ENCODE measurements at regions not wholly inside any gene's neighbourhood (a gene's known extent, or its start where the extent isn't known, plus 50 kb on each side); places are given as distances from the start of the nearest gene placed in this dataset.
"Not testable (repeated sequence)": the region's sequence is repeated elsewhere in the genome, so short reads cannot be mapped to it uniquely, and the experiment has no call there.

- DNase-seq (ENCODE audit: low read depth): no peak
- H3K4me3 ChIP-seq (ENCODE audit: low read depth, low read length): no peak overlapping the region
- no peak for TF ChIP-seq CTCF (IDR thresholded peaks at IDR 0.05; ENCODE audit: low read depth, low read length)
- no peak for TF ChIP-seq MYC (IDR thresholded peaks at IDR 0.05; ENCODE audit: low read depth, low read length)
- no peak for TF ChIP-seq POLR2A (IDR thresholded peaks at IDR 0.05; ENCODE audit: extremely low read depth, insufficient read length)
- no peak for TF ChIP-seq MAX (IDR thresholded peaks at IDR 0.05; ENCODE audit: low read depth, low read length)
These were observed 59.8 kb upstream of the WDR11 start for GRCh38 chr10:120791316-120791715.

- no peak for DNase-seq (ENCODE audit: low read depth)
- no peak for TF ChIP-seq POLR2A (IDR thresholded peaks at IDR 0.05; ENCODE audit: extremely low read depth, insufficient read length)
- TF ChIP-seq MAX (IDR thresholded peaks at IDR 0.05; ENCODE audit: low read depth, low read length): no peak
- TF ChIP-seq MYC (IDR thresholded peaks at IDR 0.05; ENCODE audit: low read depth, low read length): no peak
- no peak for TF ChIP-seq CTCF (IDR thresholded peaks at IDR 0.05; ENCODE audit: low read depth, low read length)
These were observed 58.1 kb upstream of the WDR11 start for GRCh38 chr10:120793088-120793487.

GRCh38 chr10:120794390-120794789 lies 56.8 kb upstream of the WDR11 start:
- no peak for DNase-seq (ENCODE audit: low read depth)
- H3K4me3 ChIP-seq (ENCODE audit: low read depth, low read length): no peak overlapping the region
- TF ChIP-seq CTCF (IDR thresholded peaks at IDR 0.05; ENCODE audit: low read depth, low read length) (no peak), MAX (IDR thresholded peaks at IDR 0.05; ENCODE audit: low read depth, low read length) (no peak), MYC (IDR thresholded peaks at IDR 0.05; ENCODE audit: low read depth, low read length) (no peak), POLR2A (IDR thresholded peaks at IDR 0.05; ENCODE audit: extremely low read depth, insufficient read length) (no peak)

More at GRCh38 chr10:120793088-120793487, 58.1 kb upstream of the WDR11 start:
- no peak overlapping the region for H3K4me3 ChIP-seq (ENCODE audit: low read depth, low read length)

GRCh38 chr10:120798276-120798675 lies 52.9 kb upstream of the WDR11 start:
- H3K4me3 ChIP-seq (ENCODE audit: low read depth, low read length); DNase-seq (ENCODE audit: low read depth): not testable (repeated sequence)

- TF ChIP-seq MYC (IDR thresholded peaks at IDR 0.05; ENCODE audit: low read depth, low read length) (no peak), POLR2A (IDR thresholded peaks at IDR 0.05; ENCODE audit: extremely low read depth, insufficient read length) (no peak), MAX (IDR thresholded peaks at IDR 0.05; ENCODE audit: low read depth, low read length) (no peak), CTCF (IDR thresholded peaks at IDR 0.05; ENCODE audit: low read depth, low read length) (no peak)
- no peak overlapping the region for H3K4me3 ChIP-seq (ENCODE audit: low read depth, low read length)
- DNase-seq (ENCODE audit: low read depth): no peak
These were observed 51.3 kb upstream of the WDR11 start for GRCh38 chr10:120799849-120800248.

- no peak for DNase-seq (ENCODE audit: low read depth)
- no peak overlapping the region for H3K4me3 ChIP-seq (ENCODE audit: low read depth, low read length)
- TF ChIP-seq POLR2A (IDR thresholded peaks at IDR 0.05; ENCODE audit: extremely low read depth, insufficient read length) (no peak), CTCF (IDR thresholded peaks at IDR 0.05; ENCODE audit: low read depth, low read length) (no peak), MAX (IDR thresholded peaks at IDR 0.05; ENCODE audit: low read depth, low read length) (no peak), MYC (IDR thresholded peaks at IDR 0.05; ENCODE audit: low read depth, low read length) (no peak)
These were observed 50.4 kb upstream of the WDR11 start for GRCh38 chr10:120800528-120801323.
